ENCODE measurements at regions not wholly inside any gene's neighbourhood (a gene's known extent, or its start where the extent isn't known, plus 50 kb on each side); places are given as distances from the start of the nearest gene placed in this dataset.

- TF ChIP-seq, protein P1, sequence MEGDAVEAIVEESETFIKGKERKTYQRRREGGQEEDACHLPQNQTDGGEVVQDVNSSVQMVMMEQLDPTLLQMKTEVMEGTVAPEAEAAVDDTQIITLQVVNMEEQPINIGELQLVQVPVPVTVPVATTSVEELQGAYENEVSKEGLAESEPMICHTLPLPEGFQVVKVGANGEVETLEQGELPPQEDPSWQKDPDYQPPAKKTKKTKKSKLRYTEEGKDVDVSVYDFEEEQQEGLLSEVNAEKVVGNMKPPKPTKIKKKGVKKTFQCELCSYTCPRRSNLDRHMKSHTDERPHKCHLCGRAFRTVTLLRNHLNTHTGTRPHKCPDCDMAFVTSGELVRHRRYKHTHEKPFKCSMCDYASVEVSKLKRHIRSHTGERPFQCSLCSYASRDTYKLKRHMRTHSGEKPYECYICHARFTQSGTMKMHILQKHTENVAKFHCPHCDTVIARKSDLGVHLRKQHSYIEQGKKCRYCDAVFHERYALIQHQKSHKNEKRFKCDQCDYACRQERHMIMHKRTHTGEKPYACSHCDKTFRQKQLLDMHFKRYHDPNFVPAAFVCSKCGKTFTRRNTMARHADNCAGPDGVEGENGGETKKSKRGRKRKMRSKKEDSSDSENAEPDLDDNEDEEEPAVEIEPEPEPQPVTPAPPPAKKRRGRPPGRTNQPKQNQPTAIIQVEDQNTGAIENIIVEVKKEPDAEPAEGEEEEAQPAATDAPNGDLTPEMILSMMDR (conservative IDR thresholded peaks at IDR 0.05; ENCODE audit: low read depth, low read length): no peak
- no peak for TF ChIP-seq RAD21 (IDR thresholded peaks at IDR 0.05; ENCODE audit: low read length)
- peak; percentile 84 for TF ChIP-seq CEBPB (IDR thresholded peaks at IDR 0.05; ENCODE audit: low read depth, low read length)
- no peak for TF ChIP-seq MAFK (IDR thresholded peaks at IDR 0.05; ENCODE audit: low read depth, low read length)
- no peak for TF ChIP-seq POLR2A (IDR thresholded peaks at IDR 0.05; ENCODE audit: low read depth, low read length)
- no peak for TF ChIP-seq RCOR1 (IDR thresholded peaks at IDR 0.05; ENCODE audit: insufficient replicate concordance, low read length)
- no peak for TF ChIP-seq NFE2L2 (IDR thresholded peaks at IDR 0.05; ENCODE audit: low read depth, low read length)
- TF ChIP-seq CHD1 (IDR thresholded peaks at IDR 0.05; ENCODE audit: low read depth, low read length): no peak
- TF ChIP-seq MXI1 (IDR thresholded peaks at IDR 0.05; ENCODE audit: borderline replicate concordance, low read depth, low read length): no peak
- TF ChIP-seq MAZ (IDR thresholded peaks at IDR 0.05; ENCODE audit: borderline replicate concordance, low read depth, low read length): no peak
These were observed 343.8 kb upstream of the PLSCR5 start for GRCh38 chr3:146948985-146949384.
